ENCODE measurements at regions not wholly inside any gene's neighbourhood (a gene's known extent, or its start where the extent isn't known, plus 50 kb on each side); places are given as distances from the start of the nearest gene placed in this dataset.
A peak's percentile ranks its signal among the peaks of the same experiment; 100 is the strongest.

- H3K4me2 ChIP-seq (ENCODE audit: low read length): peak overlapping the region; percentile 43
- no peak overlapping the region for H3K4me3 Mint-ChIP-seq (ENCODE audit: unreplicated experiment)
- no peaks in the 10 kb centered on the region for H3K9me3 ChIP-seq (ENCODE audit: insufficient read depth, low read depth, low read length)
- peak; percentile 88 for DNase-seq (ENCODE audit: low read depth)
- H3K27me3 Mint-ChIP-seq (ENCODE audit: low read depth, unreplicated experiment): no peaks in the 10 kb centered on the region
- H3K79me2 ChIP-seq (ENCODE audit: insufficient read depth, low read length): no peaks in the 10 kb centered on the region
- peaks cover 51% of the 10 kb centered on the region for H3K4me1 Mint-ChIP-seq (ENCODE audit: low read depth, unreplicated experiment)
- no peak overlapping the region for H3K4me3 ChIP-seq (ENCODE audit: insufficient read depth, low read depth, low read length)
- no peaks in the 10 kb centered on the region for H3K36me3 ChIP-seq (ENCODE audit: insufficient read depth, low read length)
- TF ChIP-seq CTCF (IDR thresholded peaks at IDR 0.05; ENCODE audit: insufficient read depth, low read depth, low read length) (no peak), EZH2 (IDR thresholded peaks at IDR 0.05; ENCODE audit: insufficient read depth, low read length) (no peak)
- no peaks in the 10 kb centered on the region for H3K9me3 Mint-ChIP-seq (ENCODE audit: unreplicated experiment)
- H3K27ac ChIP-seq (ENCODE audit: low read depth, low read length): peak overlapping the region; percentile 89
- H3K4me1 ChIP-seq (ENCODE audit: insufficient read depth, low read length): peaks cover 46% of the 10 kb centered on the region
- no peak overlapping the region for H2AFZ ChIP-seq (ENCODE audit: low read depth, low read length)
- no peak overlapping the region for H3K9ac ChIP-seq (ENCODE audit: low read length)
- FAIRE-seq: no peak
- H3K27me3 ChIP-seq (ENCODE audit: insufficient read depth, low read length): no peaks in the 10 kb centered on the region
- H4K20me1 ChIP-seq (ENCODE audit: insufficient read depth, low read length): no peaks in the 10 kb centered on the region
- peak overlapping the region; percentile 100 for H3K27ac Mint-ChIP-seq (ENCODE audit: unreplicated experiment)
- H3K36me3 Mint-ChIP-seq (ENCODE audit: low read depth, unreplicated experiment): no peaks in the 10 kb centered on the region
Measured at GRCh38 chr2:217103752-217104545, 244.1 kb upstream of the TNP1 start.

- H3K36me3 ChIP-seq (ENCODE audit: insufficient read depth, low read length): no peaks in the 10 kb centered on the region
- H3K9ac ChIP-seq (ENCODE audit: low read length): no peak overlapping the region
- H3K4me2 ChIP-seq (ENCODE audit: low read length): no peak overlapping the region
- TF ChIP-seq CTCF (IDR thresholded peaks at IDR 0.05; ENCODE audit: insufficient read depth, low read depth, low read length) (no peak), EZH2 (IDR thresholded peaks at IDR 0.05; ENCODE audit: insufficient read depth, low read length) (no peak)
- Mint-ChIP-seq H3K4me3 (ENCODE audit: unreplicated experiment) (no peak overlapping the region), H3K9me3 (ENCODE audit: unreplicated experiment) (no peaks in the 10 kb centered on the region), H3K27ac (ENCODE audit: unreplicated experiment) (peak overlapping the region; percentile 68), H3K27me3 (ENCODE audit: low read depth, unreplicated experiment) (no peaks in the 10 kb centered on the region), H3K36me3 (ENCODE audit: low read depth, unreplicated experiment) (no peaks in the 10 kb centered on the region), H3K4me1 (ENCODE audit: low read depth, unreplicated experiment) (peaks cover 45% of the 10 kb centered on the region)
- H3K4me1 ChIP-seq (ENCODE audit: insufficient read depth, low read length): peaks cover 41% of the 10 kb centered on the region
- H3K27me3 ChIP-seq (ENCODE audit: insufficient read depth, low read length): no peaks in the 10 kb centered on the region
- no peaks in the 10 kb centered on the region for H4K20me1 ChIP-seq (ENCODE audit: insufficient read depth, low read length)
- no peaks in the 10 kb centered on the region for H3K9me3 ChIP-seq (ENCODE audit: insufficient read depth, low read depth, low read length)
- DNase-seq (ENCODE audit: low read depth): peak; percentile 31
- no peaks in the 10 kb centered on the region for H3K79me2 ChIP-seq (ENCODE audit: insufficient read depth, low read length)
- FAIRE-seq: no peak
- H3K4me3 ChIP-seq (ENCODE audit: insufficient read depth, low read depth, low read length): no peak overlapping the region
- H3K27ac ChIP-seq (ENCODE audit: low read depth, low read length): no peak overlapping the region
- no peak overlapping the region for H2AFZ ChIP-seq (ENCODE audit: low read depth, low read length)
Measured at GRCh38 chr2:217102956-217103355, 243.1 kb upstream of the TNP1 start.

GRCh38 chr2:217101972-217102371 lies 242.1 kb upstream of the TNP1 start:
- DNase-seq (ENCODE audit: low read depth) (no peak), FAIRE-seq (no peak)
- peaks cover 40% of the 10 kb centered on the region for H3K4me1 Mint-ChIP-seq (ENCODE audit: low read depth, unreplicated experiment)
- Histone ChIP-seq H3K4me1 (ENCODE audit: insufficient read depth, low read length) (peaks cover 34% of the 10 kb centered on the region), H3K79me2 (ENCODE audit: insufficient read depth, low read length) (no peaks in the 10 kb centered on the region), H2AFZ (ENCODE audit: low read depth, low read length) (no peak overlapping the region), H3K27ac (ENCODE audit: low read depth, low read length) (no peak overlapping the region), H3K4me2 (ENCODE audit: low read length) (no peak overlapping the region), H3K9me3 (ENCODE audit: insufficient read depth, low read depth, low read length) (no peaks in the 10 kb centered on the region), H3K27me3 (ENCODE audit: insufficient read depth, low read length) (no peaks in the 10 kb centered on the region), H3K9ac (ENCODE audit: low read length) (no peak overlapping the region), H4K20me1 (ENCODE audit: insufficient read depth, low read length) (no peaks in the 10 kb centered on the region), H3K36me3 (ENCODE audit: insufficient read depth, low read length) (no peaks in the 10 kb centered on the region), H3K4me3 (ENCODE audit: insufficient read depth, low read depth, low read length) (no peak overlapping the region)
- no peak overlapping the region for H3K27ac Mint-ChIP-seq (ENCODE audit: unreplicated experiment)
- H3K9me3 Mint-ChIP-seq (ENCODE audit: unreplicated experiment): no peaks in the 10 kb centered on the region
- no peak overlapping the region for H3K4me3 Mint-ChIP-seq (ENCODE audit: unreplicated experiment)
- no peak for TF ChIP-seq EZH2 (IDR thresholded peaks at IDR 0.05; ENCODE audit: insufficient read depth, low read length)
- TF ChIP-seq CTCF (IDR thresholded peaks at IDR 0.05; ENCODE audit: insufficient read depth, low read depth, low read length): no peak
- H3K27me3 Mint-ChIP-seq (ENCODE audit: low read depth, unreplicated experiment): no peaks in the 10 kb centered on the region
- no peaks in the 10 kb centered on the region for H3K36me3 Mint-ChIP-seq (ENCODE audit: low read depth, unreplicated experiment)
